GM21529 (cell line): ENCODE measurements at regions not wholly inside any gene's neighbourhood (a gene's known extent, or its start where the extent isn't known, plus 50 kb on each side); places are given as distances from the start of the nearest gene placed in this dataset.

Experiments used
- ATAC-seq: cut with Tn5 transposase; IDR thresholded peaks from one replicate; pipeline ENCODE4 v1.9.1; 2021; ENCODE audit not compliant: unreplicated experiment

- ATAC-seq = no peak
Observed at GRCh38 chr13:48146122-48146521, 51.2 kb upstream of the MED4 start.
